H1 (cell line): ENCODE measurements at regions not wholly inside any gene's neighbourhood (a gene's known extent, or its start where the extent isn't known, plus 50 kb on each side); places are given as distances from the start of the nearest gene placed in this dataset.

Experiments used
- CTCF ChIA-PET: fragments of 300-600 bp; sonication (Branson Sonifier 250); formaldehyde crosslinking; loops from one replicate; lab custom pipeline; 2021; ENCODE audit not compliant: partially characterized antibody; lab: Charles Lee
- POLR2A ChIA-PET: fragments of 300-600 bp; sonication (Branson Sonifier 250); formaldehyde crosslinking; loops from one replicate; lab custom pipeline; 2021; ENCODE audit warnings: inconsistent platforms; ENCODE audit not compliant: partially characterized antibody; lab: Charles Lee
- DNase-seq, 2 experiments: peaks; one replicate each; pipeline versions ENCODE4 v3.0.0 to v3.0.0-alpha.2; 2010 to 2022; ENCODE audit warnings: low spot score in 2 of 2, low read depth in 1 of 2, mixed read lengths in 1 of 2
- FAIRE-seq: peaks from 2 replicates; lab custom pipeline; 2011; peaks lifted over from hg19 to GRCh38; lab: Jason Lieb, UNC
- H2AFZ ChIP-seq: 2 replicates; pipeline ENCODE4 v1.8.1; 2012; ENCODE audit warnings: low read length, inconsistent platforms
- H2AK5ac ChIP-seq: 2 replicates; pipeline ENCODE4 v1.6.1; 2013; ENCODE audit warnings: low read depth, low read length
- H2BK120ac ChIP-seq: replicated peaks from 2 replicates; pipeline ENCODE3; 2013; ENCODE audit warnings: low read depth, low read length, inconsistent platforms
- H2BK12ac ChIP-seq: 2 replicates; pipeline ENCODE4 v1.6.1; 2013; ENCODE audit warnings: low read depth, low read length
- H2BK15ac ChIP-seq: 2 replicates; pipeline ENCODE4 v1.6.1; 2013; ENCODE audit warnings: low read length
- H2BK20ac ChIP-seq: 2 replicates; pipeline ENCODE4 v1.6.1; 2013; ENCODE audit warnings: low read length
- H2BK5ac ChIP-seq: 2 replicates; pipeline ENCODE4 v1.6.1; 2013; ENCODE audit warnings: low read depth, low read length
- H3K14ac ChIP-seq: 2 replicates; pipeline ENCODE4 v1.6.1; 2013; ENCODE audit warnings: inconsistent platforms; ENCODE audit not compliant: insufficient read length
- H3K18ac ChIP-seq: 2 replicates; pipeline ENCODE4 v1.6.1; 2013; ENCODE audit warnings: low read length; ENCODE audit errors: extremely low read depth
- H3K23ac ChIP-seq: 2 replicates; pipeline ENCODE4 v1.6.1; 2013; ENCODE audit warnings: inconsistent platforms; ENCODE audit not compliant: insufficient read length
- H3K23me2 ChIP-seq: 2 replicates; pipeline ENCODE4 v1.6.1; 2013; ENCODE audit warnings: low read depth, low read length
- H3K27ac ChIP-seq: 2 replicates; pipeline ENCODE4 v1.6.1; 2011; ENCODE audit warnings: low read depth, low read length, inconsistent platforms
- H3K27me3 ChIP-seq, 4 experiments: replicated peaks in 1 of 4; 1 replicate in 1 of 4; 2 replicates in 3 of 4; pipeline versions ENCODE4 v1.6.1 to v1.8.1; 2011 to 2013; ENCODE audit warnings: low read length in 3 of 4, mild to moderate bottlenecking in 3 of 4, inconsistent platforms in 2 of 4, mixed read lengths in 2 of 4, moderate library complexity in 1 of 4; ENCODE audit not compliant: control insufficient read depth in 3 of 4, insufficient read depth in 3 of 4; ENCODE audit errors: extremely low read depth in 1 of 4
- H3K36me3 ChIP-seq, 4 experiments: 2 replicates each; pipeline versions ENCODE4 v1.6.1 to v1.8.1; 2011 to 2013; ENCODE audit warnings: mild to moderate bottlenecking in 4 of 4, low read length in 3 of 4, moderate library complexity in 2 of 4, control low read depth in 1 of 4, inconsistent platforms in 1 of 4; ENCODE audit not compliant: insufficient read depth in 4 of 4, control insufficient read depth in 2 of 4
- H3K4ac ChIP-seq: replicated peaks from 2 replicates; pipeline ENCODE3; 2013; ENCODE audit warnings: low read length, low read depth, mixed read lengths, inconsistent platforms; ENCODE audit not compliant: insufficient read length
- H3K4me1 ChIP-seq, 4 experiments: replicated peaks in 1 of 4; 1 replicate in 1 of 4; 2 replicates in 3 of 4; pipeline versions ENCODE4 v1.6.1 to v1.8.1; 2011 to 2013; ENCODE audit warnings: low read length in 3 of 4, inconsistent platforms in 2 of 4, mixed read lengths in 1 of 4; ENCODE audit not compliant: insufficient read depth in 4 of 4, control insufficient read depth in 3 of 4
- H3K4me2 ChIP-seq, 2 experiments: 2 replicates each; pipeline versions ENCODE4 v1.6.1 to v1.8.1; 2011 to 2013; ENCODE audit warnings: low read depth in 2 of 2, low read length in 2 of 2, control low read depth in 1 of 2, inconsistent platforms in 1 of 2, mild to moderate bottlenecking in 1 of 2; ENCODE audit not compliant: insufficient read depth in 1 of 2
- H3K4me3 ChIP-seq, 4 experiments: fragments of 200-600, 300-600 bp in 1 of 4; sonication (generic), shearing (Covaris generic), sonication (Bioruptor Twin) in 1 of 4; 2 replicates each; pipeline versions ENCODE4 v1.5.1 to v1.8.1; 2011 to 2016; ENCODE audit warnings: low read length in 4 of 4, low read depth in 3 of 4, control low read depth in 2 of 4, inconsistent platforms in 2 of 4, mild to moderate bottlenecking in 2 of 4, mixed read lengths in 1 of 4, moderate library complexity in 1 of 4; ENCODE audit not compliant: insufficient read depth in 2 of 4; ENCODE audit errors: extremely low read depth in 1 of 4
- H3K56ac ChIP-seq: replicated peaks from 2 replicates; pipeline ENCODE3; 2013; ENCODE audit warnings: low read depth, mild to moderate bottlenecking, mixed read lengths, low read length, inconsistent platforms; ENCODE audit not compliant: insufficient read length
- H3K79me1 ChIP-seq: 2 replicates; pipeline ENCODE4 v1.6.1; 2013; ENCODE audit warnings: low read depth, low read length, control low read depth
- H3K79me2 ChIP-seq, 2 experiments: 2 replicates each; pipeline versions ENCODE4 v1.6.1 to v1.8.1; 2012 to 2013; ENCODE audit warnings: low read length in 2 of 2, mild to moderate bottlenecking in 2 of 2, inconsistent platforms in 1 of 2; ENCODE audit not compliant: insufficient read depth in 2 of 2, control insufficient read depth in 1 of 2
- H3K9ac ChIP-seq, 4 experiments: replicated peaks in 1 of 4; 1 replicate in 1 of 4; 2 replicates in 3 of 4; pipeline versions ENCODE4 v1.6.1 to v1.8.1; 2011 to 2013; ENCODE audit warnings: low read depth in 3 of 4, low read length in 3 of 4, control low read depth in 2 of 4, mild to moderate bottlenecking in 2 of 4, moderate library complexity in 2 of 4, inconsistent platforms in 1 of 4; ENCODE audit errors: extremely low read depth in 1 of 4
- H3K9me3 ChIP-seq, 2 experiments: 2 replicates each; pipeline versions ENCODE4 v1.6.1 to v1.8.1; 2012 to 2013; ENCODE audit warnings: mild to moderate bottlenecking in 2 of 2, moderate library complexity in 2 of 2, control low read depth in 1 of 2, inconsistent platforms in 1 of 2, low read depth in 1 of 2, low read length in 1 of 2, mixed read lengths in 1 of 2; ENCODE audit not compliant: insufficient read depth in 2 of 2
- H4K20me1 ChIP-seq, 2 experiments: replicated peaks in 1 of 2; 2 replicates each; pipeline versions ENCODE3 to v1.8.1; 2011 to 2013; ENCODE audit warnings: inconsistent platforms in 2 of 2, low read length in 2 of 2, mild to moderate bottlenecking in 1 of 2; ENCODE audit not compliant: insufficient read depth in 2 of 2, control insufficient read depth in 1 of 2
- H4K5ac ChIP-seq: 2 replicates; pipeline ENCODE4 v1.6.1; 2013; ENCODE audit warnings: low read length, low read depth, mixed read lengths, inconsistent platforms; ENCODE audit not compliant: insufficient read length
- H4K8ac ChIP-seq: 2 replicates; pipeline ENCODE4 v1.8.0; 2013; ENCODE audit warnings: mild to moderate bottlenecking, moderate library complexity, low read length, inconsistent platforms; ENCODE audit not compliant: insufficient read depth; ENCODE audit errors: extremely low read depth
- H4K91ac ChIP-seq: replicated peaks from 2 replicates; pipeline ENCODE3; 2013; ENCODE audit warnings: low read length, mixed read lengths, inconsistent platforms; ENCODE audit not compliant: insufficient read length
- CBX5 ChIP-seq: fragments of 300-800, 300-1000 bp; sonication (generic); IDR thresholded peaks from 2 replicates; pipeline ENCODE4 v1.7.1; 2016; ENCODE audit warnings: antibody characterized with exemption, low read length, low read depth
- HDAC2 ChIP-seq, 2 experiments: fragments of 300-600 bp in 1 of 2; sonication (generic) in 1 of 2; IDR thresholded peaks; 2 replicates each; pipeline ENCODE4 v1.6.1; 2011 to 2012; ENCODE audit warnings: low read depth in 2 of 2, low read length in 2 of 2, mild to moderate bottlenecking in 2 of 2, moderate library complexity in 2 of 2, borderline replicate concordance in 1 of 2, inconsistent platforms in 1 of 2
- JUND ChIP-seq: IDR thresholded peaks from 2 replicates; pipeline ENCODE4 v1.6.1; 2011; ENCODE audit warnings: mild to moderate bottlenecking, improper control_type of control experiment, low read length
- RAD21 ChIP-seq, 2 experiments: IDR thresholded peaks in 1 of 2; conservative IDR thresholded peaks in 1 of 2; 2 replicates each; pipeline ENCODE4 v1.6.1; 2011; ENCODE audit warnings: low read depth in 2 of 2, low read length in 2 of 2, improper control_type of control experiment in 1 of 2, inconsistent platforms in 1 of 2, mild to moderate bottlenecking in 1 of 2, moderate library complexity in 1 of 2
- RBBP5 ChIP-seq: IDR thresholded peaks from 2 replicates; pipeline ENCODE4 v1.7.1; 2012; ENCODE audit warnings: low read depth, mild to moderate bottlenecking, inconsistent platforms, low read length, moderate library complexity, borderline replicate concordance
- RFX5 ChIP-seq: IDR thresholded peaks from 2 replicates; pipeline ENCODE4 v1.6.1; 2011; ENCODE audit warnings: low read depth, low read length, improper control_type of control experiment, borderline replicate concordance
- SAP30 ChIP-seq: fragments of 300-600 bp; sonication (generic); IDR thresholded peaks from 2 replicates; pipeline ENCODE4 v1.7.1; 2012; ENCODE audit warnings: low read length, moderate library complexity, mild to moderate bottlenecking, inconsistent platforms; ENCODE audit not compliant: insufficient read depth, insufficient replicate concordance
- TAF1 ChIP-seq: IDR thresholded peaks from 2 replicates; pipeline ENCODE4 v1.6.1; 2011; ENCODE audit warnings: mild to moderate bottlenecking, low read depth, low read length
- TBP ChIP-seq: IDR thresholded peaks from 2 replicates; pipeline ENCODE4 v1.6.1; 2011; ENCODE audit warnings: low read depth, low read length, improper control_type of control experiment
- WGBS, 2 experiments: shearing (Covaris generic) in 1 of 2; methylation state at CpG; one replicate each; pipeline versions ENCODE4 v1.1.6 to v1.1.7; 2013 to 2015; ENCODE audit warnings: low lambda C conversion rate in 2 of 2, mixed read lengths in 2 of 2, inconsistent platforms in 1 of 2, low coverage in 1 of 2, missing lambda C conversion rate in 1 of 2; ENCODE audit not compliant: insufficient replicate concordance in 2 of 2, insufficient coverage in 1 of 2, insufficient read length in 1 of 2; ENCODE audit errors: extremely low coverage in 1 of 2, missing lambda C conversion rate in 1 of 2; 5-methylcytosine and 5-hydroxymethylcytosine counted together
- TF ChIP-seq, protein P1 (sequence below), 3 experiments: IDR thresholded peaks; 1 replicate in 2 of 3; 2 replicates in 1 of 3; pipeline versions ENCODE4 v1.5.1 to v1.6.1; 2011; ENCODE audit warnings: low read length in 3 of 3, mild to moderate bottlenecking in 3 of 3, inconsistent platforms in 2 of 3, low read depth in 1 of 3, moderate library complexity in 1 of 3; ENCODE audit not compliant: insufficient read depth in 1 of 3; ENCODE audit errors: control extremely low read depth in 1 of 3

DNA sequence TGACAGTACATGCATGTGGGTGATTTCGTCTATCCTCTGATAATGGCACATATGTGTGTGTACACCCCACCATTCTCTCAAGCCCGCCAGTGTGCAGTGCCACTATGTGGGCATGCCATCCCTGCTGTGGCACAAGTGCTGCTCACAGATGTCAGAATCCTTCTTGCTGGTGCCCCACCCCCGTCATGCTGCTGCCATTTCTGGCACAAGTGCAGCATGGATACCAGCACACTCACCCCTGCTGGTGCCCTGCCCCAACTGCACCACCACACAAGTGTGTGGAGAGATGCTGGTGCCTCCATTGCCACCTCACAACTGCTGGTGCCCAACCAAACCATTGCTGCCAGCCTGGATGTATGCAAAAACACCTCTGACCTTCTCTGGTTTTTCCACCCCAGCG, 1133.8 kb downstream of the TECRL start:
- no peak overlapping the region for H3K27ac ChIP-seq
- H3K4ac ChIP-seq: no peak overlapping the region
- H2AK5ac ChIP-seq: no peak overlapping the region
- no peaks in the 10 kb centered on the region for H3K23me2 ChIP-seq
- H4K20me1 ChIP-seq: no peaks in the 10 kb centered on the region
- no peak overlapping the region for H2AFZ ChIP-seq
- H2BK120ac ChIP-seq: no peak overlapping the region
- H2BK20ac ChIP-seq: no peak overlapping the region
- no peaks in the 10 kb centered on the region for H3K9me3 ChIP-seq
- H3K36me3 ChIP-seq: no peaks in the 10 kb centered on the region
- H3K4me1 ChIP-seq: no peaks in the 10 kb centered on the region
- 87% methylated on average over 4 of the region's 4 CpGs; no CpG with 5 or more reads in 1 of the 2 experiments for WGBS, 2 experiments
- no peak overlapping the region for H4K5ac ChIP-seq
- no peak overlapping the region for H3K4me3 ChIP-seq
- H2BK5ac ChIP-seq: no peak overlapping the region
- no peaks in the 10 kb centered on the region for H3K79me2 ChIP-seq
- H2BK12ac ChIP-seq: no peak overlapping the region
- H3K9ac ChIP-seq: no peak overlapping the region
- ChIA-PET CTCF (no interaction called here), POLR2A (no interaction called here)
- H4K8ac ChIP-seq: no peak overlapping the region
- no peaks in the 10 kb centered on the region for H3K79me1 ChIP-seq
- no peak for TF ChIP-seq RFX5
- no peak for TF ChIP-seq SAP30
- TF ChIP-seq CBX5: no peak
- TF ChIP-seq JUND: no peak
- TF ChIP-seq TBP: no peak
- TF ChIP-seq RAD21 (IDR thresholded peaks at IDR 0.05 in 1 of 2, conservative IDR thresholded peaks at IDR 0.05 in 1 of 2; ENCODE audit: low read depth in 2 of 2, low read length in 2 of 2): peak; percentile 24 to 30; a peak in 2 of 4 replicates
- no peak for TF ChIP-seq TAF1
- TF ChIP-seq, protein P1, sequence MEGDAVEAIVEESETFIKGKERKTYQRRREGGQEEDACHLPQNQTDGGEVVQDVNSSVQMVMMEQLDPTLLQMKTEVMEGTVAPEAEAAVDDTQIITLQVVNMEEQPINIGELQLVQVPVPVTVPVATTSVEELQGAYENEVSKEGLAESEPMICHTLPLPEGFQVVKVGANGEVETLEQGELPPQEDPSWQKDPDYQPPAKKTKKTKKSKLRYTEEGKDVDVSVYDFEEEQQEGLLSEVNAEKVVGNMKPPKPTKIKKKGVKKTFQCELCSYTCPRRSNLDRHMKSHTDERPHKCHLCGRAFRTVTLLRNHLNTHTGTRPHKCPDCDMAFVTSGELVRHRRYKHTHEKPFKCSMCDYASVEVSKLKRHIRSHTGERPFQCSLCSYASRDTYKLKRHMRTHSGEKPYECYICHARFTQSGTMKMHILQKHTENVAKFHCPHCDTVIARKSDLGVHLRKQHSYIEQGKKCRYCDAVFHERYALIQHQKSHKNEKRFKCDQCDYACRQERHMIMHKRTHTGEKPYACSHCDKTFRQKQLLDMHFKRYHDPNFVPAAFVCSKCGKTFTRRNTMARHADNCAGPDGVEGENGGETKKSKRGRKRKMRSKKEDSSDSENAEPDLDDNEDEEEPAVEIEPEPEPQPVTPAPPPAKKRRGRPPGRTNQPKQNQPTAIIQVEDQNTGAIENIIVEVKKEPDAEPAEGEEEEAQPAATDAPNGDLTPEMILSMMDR (IDR thresholded peaks at IDR 0.05; ENCODE audit: control extremely low read depth in 1 of 3, insufficient read depth in 1 of 3, low read depth in 1 of 3, low read length in 3 of 3): peak in 2 of 3 experiments; percentile 31 to 44; a peak in 2 of 4 replicates
- TF ChIP-seq RBBP5: no peak
- no peak for TF ChIP-seq HDAC2 (IDR thresholded peaks at IDR 0.05; ENCODE audit: borderline replicate concordance in 1 of 2, low read depth in 2 of 2, low read length in 2 of 2)
- H3K56ac ChIP-seq: no peak overlapping the region
- FAIRE-seq: no peak
- H3K23ac ChIP-seq: no peak overlapping the region
- no peak overlapping the region for H2BK15ac ChIP-seq
- H4K91ac ChIP-seq: no peak overlapping the region
- no peak overlapping the region for H3K4me2 ChIP-seq
- no peak overlapping the region for H3K18ac ChIP-seq
- DNase-seq: no peak
- no peak overlapping the region for H3K14ac ChIP-seq
- H3K27me3 ChIP-seq: peaks cover 0 to 1% (median 0%) of the 10 kb centered on the region in 4 experiments; a peak in 1 of 7 replicates
